Activated T-helper 1 cell treated with anti-CD3 and anti-CD28 coated beads, Interleukin-12 subunit alpha, Interleukin-12 subunit beta, Interleukin-2, Interleukin-4 antibody, amounts not matched to agents 30 ng/mL and 10 ng/mL and 1 ng/mL, durations not matched to agents 14 hours and 24 hours and 36 hours (primary cell): ENCODE measurements at regions not wholly inside any gene's neighbourhood (a gene's known extent, or its start where the extent isn't known, plus 50 kb on each side); places are given as distances from the start of the nearest gene placed in this dataset.

ENCODE experiments used
- DNase-seq: peaks from one replicate; pipeline ENCODE4 v3.0.0; 2021; ENCODE audit warnings: low spot score
- H3K27ac Mint-ChIP-seq: one replicate; pipeline ENCODE4 v1.8.0; 2021; ENCODE audit warnings: mild to moderate bottlenecking, mixed read lengths
- H3K27me3 Mint-ChIP-seq: one replicate; pipeline ENCODE4 v1.8.0; 2022; ENCODE audit warnings: mild to moderate bottlenecking, moderate library complexity, mixed read lengths; ENCODE audit not compliant: insufficient read depth
- H3K36me3 Mint-ChIP-seq: one replicate; pipeline ENCODE4 v1.8.0; 2021; ENCODE audit warnings: low read depth, mixed read lengths
- H3K4me1 Mint-ChIP-seq: one replicate; pipeline ENCODE4 v1.8.0; 2021; ENCODE audit warnings: low read depth, mixed read lengths
- H3K4me3 Mint-ChIP-seq: one replicate; pipeline ENCODE4 v1.8.0; 2021; ENCODE audit warnings: mild to moderate bottlenecking, moderate library complexity, mixed read lengths
- H3K9me3 Mint-ChIP-seq: one replicate; pipeline ENCODE4 v1.8.0; 2021; ENCODE audit warnings: mixed read lengths
- intact Hi-C: fragments of 100-400 bp; cut with micrococcal nuclease; formaldehyde crosslinking; loops from one replicate; pipeline ENCODE4 v1.15.1; 2024

- Mint-ChIP-seq H3K27me3 (peaks cover 23% of the 10 kb centered on the region), H3K4me1 (peaks cover 7% of the 10 kb centered on the region), H3K4me3 (no peak overlapping the region), H3K36me3 (no peaks in the 10 kb centered on the region), H3K9me3 (no peaks in the 10 kb centered on the region), H3K27ac (no peak overlapping the region)
- no peak for DNase-seq
- intact Hi-C loops, result loop anchor here (1.0 to 10.0 kb wide), 3 partner anchors 179 to 285 kb away; no protein-coding TSS in a partner anchor
Measured at GRCh38 chr11:33543823-33544222, 156.8 kb downstream of the C11orf91 start.

- Mint-ChIP-seq H3K4me1 (peaks cover 7% of the 10 kb centered on the region), H3K27ac (no peak overlapping the region), H3K27me3 (peaks cover 23% of the 10 kb centered on the region), H3K4me3 (no peak overlapping the region), H3K36me3 (no peaks in the 10 kb centered on the region), H3K9me3 (no peaks in the 10 kb centered on the region)
- no peak for DNase-seq
- intact Hi-C loops, result loop anchor here (1.0 to 10.0 kb wide), 3 partner anchors 178 to 286 kb away; no protein-coding TSS in a partner anchor
Measured at GRCh38 chr11:33542921-33543320, 157.7 kb downstream of the C11orf91 start.

- no peaks in the 10 kb centered on the region for H3K36me3 Mint-ChIP-seq
- peaks cover 21% of the 10 kb centered on the region for H3K27me3 Mint-ChIP-seq
- peaks cover 7% of the 10 kb centered on the region for H3K4me1 Mint-ChIP-seq
- intact Hi-C loops, result loop anchor here (10.0 kb wide), 1 partner anchor 176 kb away; no protein-coding TSS in a partner anchor
- H3K4me3 Mint-ChIP-seq, result no peak overlapping the region
- DNase-seq, result no peak
- no peaks in the 10 kb centered on the region for H3K9me3 Mint-ChIP-seq
- H3K27ac Mint-ChIP-seq, result no peak overlapping the region
Measured at GRCh38 chr11:33540946-33541915, 159.4 kb downstream of the C11orf91 start.

GRCh38 chr11:33540427-33540826 is 160.2 kb downstream of the C11orf91 start:
- Mint-ChIP-seq H3K27ac (no peak overlapping the region), H3K36me3 (no peaks in the 10 kb centered on the region), H3K4me3 (no peak overlapping the region), H3K27me3 (peaks cover 21% of the 10 kb centered on the region), H3K9me3 (no peaks in the 10 kb centered on the region), H3K4me1 (peaks cover 7% of the 10 kb centered on the region)
- no peak for DNase-seq
- intact Hi-C loops, result loop anchor here (10.0 kb wide), 1 partner anchor 176 kb away; no protein-coding TSS in a partner anchor

GRCh38 chr11:33539751-33540150 is 160.9 kb downstream of the C11orf91 start:
- intact Hi-C loops, result loop anchor here (10.0 kb wide), 1 partner anchor 175 kb away; no protein-coding TSS in a partner anchor
- Mint-ChIP-seq H3K9me3 (peaks cover 2% of the 10 kb centered on the region), H3K27me3 (peaks cover 18% of the 10 kb centered on the region)

GRCh38 chr11:33538726-33539125 is 161.9 kb downstream of the C11orf91 start:
- intact Hi-C loops, result no loop called here
- Mint-ChIP-seq H3K4me3 (no peak overlapping the region), H3K27me3 (peaks cover 18% of the 10 kb centered on the region), H3K36me3 (no peaks in the 10 kb centered on the region), H3K4me1 (peaks cover 7% of the 10 kb centered on the region), H3K9me3 (peaks cover 4% of the 10 kb centered on the region), H3K27ac (no peak overlapping the region)
- no peak for DNase-seq

More at GRCh38 chr11:33539751-33540150, 160.9 kb downstream of the C11orf91 start:
- Mint-ChIP-seq H3K4me3 (no peak overlapping the region), H3K4me1 (peaks cover 7% of the 10 kb centered on the region), H3K36me3 (no peaks in the 10 kb centered on the region), H3K27ac (no peak overlapping the region)
- no peak for DNase-seq

- H3K27me3 Mint-ChIP-seq, result peaks cover 14% of the 10 kb centered on the region
- H3K4me3 Mint-ChIP-seq, result no peak overlapping the region
- peaks cover 7% of the 10 kb centered on the region for H3K4me1 Mint-ChIP-seq
- DNase-seq, result no peak
- no peaks in the 10 kb centered on the region for H3K36me3 Mint-ChIP-seq
- peaks cover 4% of the 10 kb centered on the region for H3K9me3 Mint-ChIP-seq
- intact Hi-C loops, result no loop called here
- no peak overlapping the region for H3K27ac Mint-ChIP-seq
Measured at GRCh38 chr11:33536178-33536577, 164.4 kb downstream of the C11orf91 start.

- Mint-ChIP-seq H3K27ac (no peak overlapping the region), H3K27me3 (peaks cover 14% of the 10 kb centered on the region), H3K4me1 (no peaks in the 10 kb centered on the region), H3K36me3 (no peaks in the 10 kb centered on the region), H3K4me3 (no peak overlapping the region), H3K9me3 (peaks cover 4% of the 10 kb centered on the region)
- DNase-seq, result no peak
- intact Hi-C loops, result no loop called here
Measured at GRCh38 chr11:33534575-33534974, 166.1 kb downstream of the C11orf91 start.

GRCh38 chr11:33533386-33534052 is 167.1 kb downstream of the C11orf91 start:
- Mint-ChIP-seq H3K36me3 (no peaks in the 10 kb centered on the region), H3K27me3 (peaks cover 7% of the 10 kb centered on the region), H3K4me3 (no peak overlapping the region), H3K4me1 (no peaks in the 10 kb centered on the region), H3K27ac (no peak overlapping the region), H3K9me3 (peaks cover 4% of the 10 kb centered on the region)
- intact Hi-C loops, result no loop called here
- no peak for DNase-seq

- Mint-ChIP-seq H3K4me1 (no peaks in the 10 kb centered on the region), H3K27ac (no peak overlapping the region), H3K9me3 (peaks cover 4% of the 10 kb centered on the region), H3K36me3 (no peaks in the 10 kb centered on the region), H3K27me3 (peaks cover 5% of the 10 kb centered on the region), H3K4me3 (no peak overlapping the region)
- DNase-seq, result no peak
- intact Hi-C loops, result no loop called here
Measured at GRCh38 chr11:33532720-33533385, 167.8 kb downstream of the C11orf91 start.

GRCh38 chr11:33532257-33532656 is 168.4 kb downstream of the C11orf91 start:
- Mint-ChIP-seq H3K36me3 (no peaks in the 10 kb centered on the region), H3K9me3 (peaks cover 4% of the 10 kb centered on the region), H3K4me3 (no peak overlapping the region), H3K27me3 (peaks cover 5% of the 10 kb centered on the region), H3K4me1 (no peaks in the 10 kb centered on the region), H3K27ac (no peak overlapping the region)
- intact Hi-C loops, result no loop called here
- no peak for DNase-seq

GRCh38 chr11:33531743-33532181 is 168.9 kb downstream of the C11orf91 start:
- DNase-seq, result no peak
- H3K9me3 Mint-ChIP-seq, result peaks cover 4% of the 10 kb centered on the region
- no peak overlapping the region for H3K27ac Mint-ChIP-seq
- no peaks in the 10 kb centered on the region for H3K36me3 Mint-ChIP-seq
- H3K4me1 Mint-ChIP-seq, result no peaks in the 10 kb centered on the region
- intact Hi-C loops, result no loop called here
- no peak overlapping the region for H3K4me3 Mint-ChIP-seq
- H3K27me3 Mint-ChIP-seq, result peaks cover 5% of the 10 kb centered on the region
